ENCODE measurements at regions not wholly inside any gene's neighbourhood (a gene's known extent, or its start where the extent isn't known, plus 50 kb on each side); places are given as distances from the start of the nearest gene placed in this dataset.

- DNase-seq (ENCODE audit: low read depth), result no peak
- no peak overlapping the region for H3K4me3 ChIP-seq (ENCODE audit: low read depth, low read length)
- no peak for TF ChIP-seq CTCF (IDR thresholded peaks at IDR 0.05; ENCODE audit: insufficient read depth, low read depth, low read length, missing control alignments)
Measured at GRCh38 chr3:5811016-5811415, 623.5 kb downstream of the EDEM1 start.

GRCh38 chr3:5813521-5813920, 626.0 kb downstream of the EDEM1 start:
- TF ChIP-seq CTCF (IDR thresholded peaks at IDR 0.05; ENCODE audit: insufficient read depth, low read depth, low read length, missing control alignments), result no peak
- no peak for DNase-seq (ENCODE audit: low read depth)

GRCh38 chr3:5822843-5823242, 635.3 kb downstream of the EDEM1 start:
- no peak for DNase-seq (ENCODE audit: low read depth)
- no peak overlapping the region for H3K4me3 ChIP-seq (ENCODE audit: low read depth, low read length)
- no peak for TF ChIP-seq CTCF (IDR thresholded peaks at IDR 0.05; ENCODE audit: insufficient read depth, low read depth, low read length, missing control alignments)

More at GRCh38 chr3:5813521-5813920, 626.0 kb downstream of the EDEM1 start:
- H3K4me3 ChIP-seq (ENCODE audit: low read depth, low read length), result no peak overlapping the region

- no peak for DNase-seq (ENCODE audit: low read depth)
- TF ChIP-seq CTCF (IDR thresholded peaks at IDR 0.05; ENCODE audit: insufficient read depth, low read depth, low read length, missing control alignments), result no peak
- H3K4me3 ChIP-seq (ENCODE audit: low read depth, low read length), result no peak overlapping the region
Measured at GRCh38 chr3:5826467-5826866, 639.0 kb downstream of the EDEM1 start.

GRCh38 chr3:5828251-5828650, 640.7 kb downstream of the EDEM1 start:
- no peak for TF ChIP-seq CTCF (IDR thresholded peaks at IDR 0.05; ENCODE audit: insufficient read depth, low read depth, low read length, missing control alignments)
- DNase-seq (ENCODE audit: low read depth), result no peak
- no peak overlapping the region for H3K4me3 ChIP-seq (ENCODE audit: low read depth, low read length)

- DNase-seq (ENCODE audit: low read depth), result no peak
- H3K4me3 ChIP-seq (ENCODE audit: low read depth, low read length), result no peak overlapping the region
- TF ChIP-seq CTCF (IDR thresholded peaks at IDR 0.05; ENCODE audit: insufficient read depth, low read depth, low read length, missing control alignments), result no peak
Measured at GRCh38 chr3:5840056-5840455, 652.5 kb downstream of the EDEM1 start.

- H3K4me3 ChIP-seq (ENCODE audit: low read depth, low read length), result no peak overlapping the region
- TF ChIP-seq CTCF (IDR thresholded peaks at IDR 0.05; ENCODE audit: insufficient read depth, low read depth, low read length, missing control alignments), result no peak
- no peak for DNase-seq (ENCODE audit: low read depth)
Measured at GRCh38 chr3:5841599-5841998, 654.1 kb downstream of the EDEM1 start.
